ENCODE measurements at regions not wholly inside any gene's neighbourhood (a gene's known extent, or its start where the extent isn't known, plus 50 kb on each side); places are given as distances from the start of the nearest gene placed in this dataset.

GRCh38 chr1:192003295-192004077, 154.8 kb upstream of the RGS18 start:
- Histone ChIP-seq H3K36me3 (ENCODE audit: insufficient read depth) (no peaks in the 10 kb centered on the region), H3K4me3 (ENCODE audit: low read depth, low read length) (no peak overlapping the region), H3K4me1 (ENCODE audit: insufficient read depth) (no peaks in the 10 kb centered on the region), H3K27ac (ENCODE audit: low read depth) (no peak overlapping the region)
- WGBS: 93% methylated on average over 5 of the region's 5 CpGs
- DNase-seq (ENCODE audit: extremely low spot score): no peak

GRCh38 chr1:192005976-192006375, 152.3 kb upstream of the RGS18 start:
- Histone ChIP-seq H3K4me1 (ENCODE audit: insufficient read depth) (no peaks in the 10 kb centered on the region), H3K27ac (ENCODE audit: low read depth) (no peak overlapping the region), H3K4me3 (ENCODE audit: low read depth, low read length) (no peak overlapping the region), H3K36me3 (ENCODE audit: insufficient read depth) (no peaks in the 10 kb centered on the region)
- 84% methylated on average over 3 of the region's 3 CpGs for WGBS
- DNase-seq (ENCODE audit: extremely low spot score): no peak

- no peak overlapping the region for H3K27ac ChIP-seq (ENCODE audit: low read depth)
- no peaks in the 10 kb centered on the region for H3K4me1 ChIP-seq (ENCODE audit: insufficient read depth)
- 71% methylated on average over 1 of the region's 1 CpG for WGBS
- no peaks in the 10 kb centered on the region for H3K36me3 ChIP-seq (ENCODE audit: insufficient read depth)
- DNase-seq (ENCODE audit: extremely low spot score): no peak
- no peak overlapping the region for H3K4me3 ChIP-seq (ENCODE audit: low read depth, low read length)
Measured at GRCh38 chr1:192008281-192008825, 149.9 kb upstream of the RGS18 start.

GRCh38 chr1:192010406-192010805, 147.9 kb upstream of the RGS18 start:
- no peak for DNase-seq (ENCODE audit: extremely low spot score)
- Histone ChIP-seq H3K4me3 (ENCODE audit: low read depth, low read length) (no peak overlapping the region), H3K27ac (ENCODE audit: low read depth) (no peak overlapping the region), H3K36me3 (ENCODE audit: insufficient read depth) (no peaks in the 10 kb centered on the region), H3K4me1 (ENCODE audit: insufficient read depth) (no peaks in the 10 kb centered on the region)
- WGBS: 81% methylated on average over 1 of the region's 1 CpG

- H3K4me3 ChIP-seq (ENCODE audit: low read depth, low read length): no peak overlapping the region
- H3K4me1 ChIP-seq (ENCODE audit: insufficient read depth): no peaks in the 10 kb centered on the region
- no peak overlapping the region for H3K27ac ChIP-seq (ENCODE audit: low read depth)
- DNase-seq (ENCODE audit: extremely low spot score): no peak
- 96% methylated on average over 11 of the region's 11 CpGs for WGBS
- H3K36me3 ChIP-seq (ENCODE audit: insufficient read depth): no peaks in the 10 kb centered on the region
Measured at GRCh38 chr1:192011525-192011924, 146.7 kb upstream of the RGS18 start.

- Histone ChIP-seq H3K27ac (ENCODE audit: low read depth) (no peak overlapping the region), H3K4me1 (ENCODE audit: insufficient read depth) (no peaks in the 10 kb centered on the region), H3K36me3 (ENCODE audit: insufficient read depth) (no peaks in the 10 kb centered on the region), H3K4me3 (ENCODE audit: low read depth, low read length) (no peak overlapping the region)
- no peak for DNase-seq (ENCODE audit: extremely low spot score)
- WGBS: 79% methylated on average over 3 of the region's 3 CpGs
Measured at GRCh38 chr1:192022827-192023226, 135.4 kb upstream of the RGS18 start.

GRCh38 chr1:192024881-192025280, 133.4 kb upstream of the RGS18 start:
- H3K4me3 ChIP-seq (ENCODE audit: low read depth, low read length): no peak overlapping the region
- no peaks in the 10 kb centered on the region for H3K36me3 ChIP-seq (ENCODE audit: insufficient read depth)
- no peak for DNase-seq (ENCODE audit: extremely low spot score)
- no peak overlapping the region for H3K27ac ChIP-seq (ENCODE audit: low read depth)
- WGBS: 97% methylated on average over 2 of the region's 2 CpGs
- no peaks in the 10 kb centered on the region for H3K4me1 ChIP-seq (ENCODE audit: insufficient read depth)

GRCh38 chr1:192038567-192038966, 119.7 kb upstream of the RGS18 start:
- Histone ChIP-seq H3K27ac (ENCODE audit: low read depth) (no peak overlapping the region), H3K4me1 (ENCODE audit: insufficient read depth) (no peaks in the 10 kb centered on the region), H3K36me3 (ENCODE audit: insufficient read depth) (no peaks in the 10 kb centered on the region), H3K4me3 (ENCODE audit: low read depth, low read length) (no peak overlapping the region)
- DNase-seq (ENCODE audit: extremely low spot score): no peak
- WGBS: 77% methylated on average over 1 of the region's 1 CpG

- Histone ChIP-seq H3K36me3 (ENCODE audit: insufficient read depth) (no peaks in the 10 kb centered on the region), H3K4me1 (ENCODE audit: insufficient read depth) (no peaks in the 10 kb centered on the region), H3K27ac (ENCODE audit: low read depth) (no peak overlapping the region), H3K4me3 (ENCODE audit: low read depth, low read length) (no peak overlapping the region)
- DNase-seq (ENCODE audit: extremely low spot score): no peak
- 44% methylated on average over 3 of the region's 3 CpGs for WGBS
Measured at GRCh38 chr1:192045131-192045530, 113.1 kb upstream of the RGS18 start.

GRCh38 chr1:192053531-192053971, 104.7 kb upstream of the RGS18 start:
- WGBS: 65% methylated on average over 2 of the region's 2 CpGs
- no peak overlapping the region for H3K27ac ChIP-seq (ENCODE audit: low read depth)
- no peak for DNase-seq (ENCODE audit: extremely low spot score)
- H3K36me3 ChIP-seq (ENCODE audit: insufficient read depth): no peaks in the 10 kb centered on the region
- no peaks in the 10 kb centered on the region for H3K4me1 ChIP-seq (ENCODE audit: insufficient read depth)
- no peak overlapping the region for H3K4me3 ChIP-seq (ENCODE audit: low read depth, low read length)

GRCh38 chr1:192057766-192058165, 100.5 kb upstream of the RGS18 start:
- 83% methylated on average over 2 of the region's 2 CpGs for WGBS
- Histone ChIP-seq H3K27ac (ENCODE audit: low read depth) (no peak overlapping the region), H3K4me3 (ENCODE audit: low read depth, low read length) (no peak overlapping the region)

GRCh38 chr1:192059407-192059806, 98.9 kb upstream of the RGS18 start:
- Histone ChIP-seq H3K4me1 (ENCODE audit: insufficient read depth) (no peaks in the 10 kb centered on the region), H3K27ac (ENCODE audit: low read depth) (no peak overlapping the region), H3K4me3 (ENCODE audit: low read depth, low read length) (no peak overlapping the region), H3K36me3 (ENCODE audit: insufficient read depth) (no peaks in the 10 kb centered on the region)
- no peak for DNase-seq (ENCODE audit: extremely low spot score)
- 75% methylated on average over 1 of the region's 1 CpG for WGBS

More at GRCh38 chr1:192057766-192058165, 100.5 kb upstream of the RGS18 start:
- no peak for DNase-seq (ENCODE audit: extremely low spot score)
- no peaks in the 10 kb centered on the region for H3K36me3 ChIP-seq (ENCODE audit: insufficient read depth)
- H3K4me1 ChIP-seq (ENCODE audit: insufficient read depth): no peaks in the 10 kb centered on the region

- no peaks in the 10 kb centered on the region for H3K36me3 ChIP-seq (ENCODE audit: insufficient read depth)
- 59% methylated on average over 2 of the region's 2 CpGs for WGBS
Measured at GRCh38 chr1:192061556-192061955, 96.7 kb upstream of the RGS18 start.

GRCh38 chr1:192065087-192065486, 93.2 kb upstream of the RGS18 start:
- H3K27ac ChIP-seq (ENCODE audit: low read depth): no peak overlapping the region
- WGBS: 76% methylated on average over 3 of the region's 3 CpGs
- DNase-seq (ENCODE audit: extremely low spot score): no peak
- no peaks in the 10 kb centered on the region for H3K4me1 ChIP-seq (ENCODE audit: insufficient read depth)
- H3K36me3 ChIP-seq (ENCODE audit: insufficient read depth): no peaks in the 10 kb centered on the region
- H3K4me3 ChIP-seq (ENCODE audit: low read depth, low read length): no peak overlapping the region

More at GRCh38 chr1:192061556-192061955, 96.7 kb upstream of the RGS18 start:
- Histone ChIP-seq H3K4me1 (ENCODE audit: insufficient read depth) (no peaks in the 10 kb centered on the region), H3K27ac (ENCODE audit: low read depth) (no peak overlapping the region), H3K4me3 (ENCODE audit: low read depth, low read length) (no peak overlapping the region)
- DNase-seq (ENCODE audit: extremely low spot score): no peak

All from urinary bladder (tissue), 3 donors.